ENCODE measurements at regions not wholly inside any gene's neighbourhood (a gene's known extent, or its start where the extent isn't known, plus 50 kb on each side); places are given as distances from the start of the nearest gene placed in this dataset.

- TF ChIP-seq, protein P1, sequence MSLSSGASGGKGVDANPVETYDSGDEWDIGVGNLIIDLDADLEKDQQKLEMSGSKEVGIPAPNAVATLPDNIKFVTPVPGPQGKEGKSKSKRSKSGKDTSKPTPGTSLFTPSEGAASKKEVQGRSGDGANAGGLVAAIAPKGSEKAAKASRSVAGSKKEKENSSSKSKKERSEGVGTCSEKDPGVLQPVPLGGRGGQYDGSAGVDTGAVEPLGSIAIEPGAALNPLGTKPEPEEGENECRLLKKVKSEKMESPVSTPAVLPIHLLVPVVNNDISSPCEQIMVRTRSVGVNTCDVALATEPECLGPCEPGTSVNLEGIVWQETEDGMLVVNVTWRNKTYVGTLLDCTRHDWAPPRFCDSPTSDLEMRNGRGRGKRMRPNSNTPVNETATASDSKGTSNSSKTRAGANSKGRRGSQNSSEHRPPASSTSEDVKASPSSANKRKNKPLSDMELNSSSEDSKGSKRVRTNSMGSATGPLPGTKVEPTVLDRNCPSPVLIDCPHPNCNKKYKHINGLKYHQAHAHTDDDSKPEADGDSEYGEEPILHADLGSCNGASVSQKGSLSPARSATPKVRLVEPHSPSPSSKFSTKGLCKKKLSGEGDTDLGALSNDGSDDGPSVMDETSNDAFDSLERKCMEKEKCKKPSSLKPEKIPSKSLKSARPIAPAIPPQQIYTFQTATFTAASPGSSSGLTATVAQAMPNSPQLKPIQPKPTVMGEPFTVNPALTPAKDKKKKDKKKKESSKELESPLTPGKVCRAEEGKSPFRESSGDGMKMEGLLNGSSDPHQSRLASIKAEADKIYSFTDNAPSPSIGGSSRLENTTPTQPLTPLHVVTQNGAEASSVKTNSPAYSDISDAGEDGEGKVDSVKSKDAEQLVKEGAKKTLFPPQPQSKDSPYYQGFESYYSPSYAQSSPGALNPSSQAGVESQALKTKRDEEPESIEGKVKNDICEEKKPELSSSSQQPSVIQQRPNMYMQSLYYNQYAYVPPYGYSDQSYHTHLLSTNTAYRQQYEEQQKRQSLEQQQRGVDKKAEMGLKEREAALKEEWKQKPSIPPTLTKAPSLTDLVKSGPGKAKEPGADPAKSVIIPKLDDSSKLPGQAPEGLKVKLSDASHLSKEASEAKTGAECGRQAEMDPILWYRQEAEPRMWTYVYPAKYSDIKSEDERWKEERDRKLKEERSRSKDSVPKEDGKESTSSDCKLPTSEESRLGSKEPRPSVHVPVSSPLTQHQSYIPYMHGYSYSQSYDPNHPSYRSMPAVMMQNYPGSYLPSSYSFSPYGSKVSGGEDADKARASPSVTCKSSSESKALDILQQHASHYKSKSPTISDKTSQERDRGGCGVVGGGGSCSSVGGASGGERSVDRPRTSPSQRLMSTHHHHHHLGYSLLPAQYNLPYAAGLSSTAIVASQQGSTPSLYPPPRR (CRISPR knock-in tag; IDR thresholded peaks at IDR 0.05; ENCODE audit: borderline replicate concordance), result no peak
- TF ChIP-seq NR4A1 (CRISPR knock-in tag; IDR thresholded peaks at IDR 0.05), result no peak
- no peak for TF ChIP-seq NR4A1 (tag; IDR thresholded peaks at IDR 0.05)
Measured at GRCh38 chr11:126115816-126116331, 53.2 kb upstream of the CDON start (continued).

DNA sequence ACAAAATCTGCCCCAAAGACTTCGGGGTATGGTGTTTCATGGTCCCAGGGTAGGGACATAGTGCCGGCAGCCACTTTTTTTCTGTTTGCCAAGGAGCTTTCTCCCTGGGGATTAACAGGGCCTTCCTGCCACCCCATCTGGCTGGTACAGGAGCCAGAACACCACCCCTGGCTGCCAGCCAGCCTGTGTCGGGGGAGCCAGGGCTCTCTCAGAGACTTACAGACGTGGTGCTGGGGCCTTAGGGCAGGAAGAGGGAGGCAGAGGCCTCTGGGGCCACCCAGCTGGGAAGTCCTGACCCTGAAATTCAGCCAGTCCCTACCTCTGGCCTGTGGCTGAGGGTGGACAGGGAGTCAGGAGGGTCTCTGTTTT lies 52.4 kb upstream of the CDON start:
- 6% methylated on average over 4 of the region's 4 CpGs for WGBS (ENCODE audit: insufficient coverage, low coverage, missing lambda C conversion rate)
- peak overlapping the region in 1 of 2 experiments; percentile 9; a peak in 1 of 4 replicates for H3K9ac ChIP-seq (ENCODE audit: insufficient read depth in 1 of 2, low read depth in 2 of 2, low read length in 2 of 2)
- intact Hi-C loops (cut with micrococcal nuclease), result no loop called here

More for the DNA sequence above, 52.4 kb upstream of the CDON start:
- TF ChIP-seq, protein P2, sequence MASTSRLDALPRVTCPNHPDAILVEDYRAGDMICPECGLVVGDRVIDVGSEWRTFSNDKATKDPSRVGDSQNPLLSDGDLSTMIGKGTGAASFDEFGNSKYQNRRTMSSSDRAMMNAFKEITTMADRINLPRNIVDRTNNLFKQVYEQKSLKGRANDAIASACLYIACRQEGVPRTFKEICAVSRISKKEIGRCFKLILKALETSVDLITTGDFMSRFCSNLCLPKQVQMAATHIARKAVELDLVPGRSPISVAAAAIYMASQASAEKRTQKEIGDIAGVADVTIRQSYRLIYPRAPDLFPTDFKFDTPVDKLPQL (IDR thresholded peaks at IDR 0.05; ENCODE audit: extremely low read depth, insufficient read length), result no peak
- no peak for TF ChIP-seq ZNF3 (CRISPR knock-in tag; IDR thresholded peaks at IDR 0.05)
- no peak for TF ChIP-seq GATAD2B (IDR thresholded peaks at IDR 0.05; ENCODE audit: borderline replicate concordance)
- TF ChIP-seq ESRRB (CRISPR knock-in tag; IDR thresholded peaks at IDR 0.05; ENCODE audit: borderline replicate concordance), result no peak
- no peak for TF ChIP-seq NR4A1 (CRISPR knock-in tag; IDR thresholded peaks at IDR 0.05)
- TF ChIP-seq NR4A1 (tag; IDR thresholded peaks at IDR 0.05), result no peak
- TF ChIP-seq THRAP3 (IDR thresholded peaks at IDR 0.05; ENCODE audit: borderline replicate concordance), result no peak
- no peak for TF ChIP-seq CREM (IDR thresholded peaks at IDR 0.05; ENCODE audit: low read depth)
- no peak for TF ChIP-seq PRPF4 (IDR thresholded peaks at IDR 0.05; ENCODE audit: insufficient read depth, low read depth, low read length, poor library complexity, severe bottlenecking)
- TF ChIP-seq RUNX1 (IDR thresholded peaks at IDR 0.05; ENCODE audit: low read depth), result no peak
- TF ChIP-seq ZNF584 (CRISPR knock-in tag; IDR thresholded peaks at IDR 0.05; ENCODE audit: low read depth), result no peak
- TF ChIP-seq ELF2 (CRISPR knock-in tag; IDR thresholded peaks at IDR 0.05), result no peak
- TF ChIP-seq CREB1 (IDR thresholded peaks at IDR 0.05), result no peak
- no peak for TF ChIP-seq CREB1 (CRISPR knock-in tag; IDR thresholded peaks at IDR 0.05)
- ChIA-PET POLR2A (interaction anchor here (1.1 kb wide), 1 partner anchor 78 kb away, joined by 4 read pairs; no protein-coding TSS in a partner anchor), CTCF (ENCODE audit: low intra/inter-chr PET ratio) (no interaction called here)
- Histone ChIP-seq H3K9me3 (replicated peaks; ENCODE audit: control insufficient read depth, insufficient read depth, low read depth, low read length) (no peaks in the 10 kb centered on the region), H4K20me1 (replicated peaks; ENCODE audit: control insufficient read depth, insufficient read depth, low read length) (peaks cover 3% of the 10 kb centered on the region; the same call in 1 of the 2 replicates), H3K27me3 (ENCODE audit: control insufficient read depth in 2 of 2, insufficient read depth in 2 of 2, low read length in 2 of 2) (peaks cover 37 to 86% of the 10 kb centered on the region in 2 experiments), H2AFZ (ENCODE audit: low read depth, low read length) (no peak overlapping the region), H3K4me2 (ENCODE audit: insufficient read depth, low read length) (no peak overlapping the region), H3K27ac (ENCODE audit: extremely low read depth, low read depth, low read length) (no peak overlapping the region), H3K4me1 (replicated peaks in 1 of 2; ENCODE audit: control insufficient read depth in 2 of 2, insufficient read depth in 2 of 2, low read length in 2 of 2) (no peaks in the 10 kb centered on the region; a peak in 1 of 5 replicates), H3K36me3 (ENCODE audit: control insufficient read depth, insufficient read depth, low read length) (no peaks in the 10 kb centered on the region), H3K9me1 (ENCODE audit: control insufficient read depth, insufficient read depth, low read length) (peaks cover 2% of the 10 kb centered on the region), H3K79me2 (ENCODE audit: control insufficient read depth, insufficient read depth, low read length) (no peaks in the 10 kb centered on the region), H3K4me3 (no peak overlapping the region)
- no peak for ATAC-seq
- in situ Hi-C loops (cut with MboI), result no loop called here
- FAIRE-seq, result no peak
- DNase-seq (ENCODE audit: extremely low read depth in 1 of 4, low spot score in 3 of 4), result no peak
- no TSS peak for BruUV-seq (replicated peaks)
